ENCODE measurements at regions not wholly inside any gene's neighbourhood (a gene's known extent, or its start where the extent isn't known, plus 50 kb on each side); places are given as distances from the start of the nearest gene placed in this dataset.

DNA sequence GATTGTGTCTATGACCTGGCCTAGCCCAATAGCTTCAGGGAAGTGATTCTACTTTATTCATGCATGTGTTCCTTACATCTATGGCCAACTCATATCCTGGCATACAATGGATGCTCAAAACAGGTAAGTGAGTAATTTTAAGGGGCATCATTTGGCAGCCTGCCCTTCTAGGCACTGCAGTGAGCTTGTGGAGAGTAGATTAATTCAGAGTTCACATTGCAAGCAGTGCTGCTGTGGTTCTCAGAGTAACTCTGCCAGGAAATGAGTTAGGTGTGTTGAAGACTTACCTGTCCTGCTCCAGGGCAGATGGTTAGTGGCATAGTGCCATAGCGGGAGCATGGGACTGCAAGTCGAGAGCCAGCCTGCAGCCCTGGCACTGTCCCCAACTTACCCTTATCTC, 158.0 kb downstream of the SCP2D1 start:
- ChIA-PET RAD21 (ENCODE audit: low non-redundant PET in 1 of 2, low total read pairs in 2 of 2, uncharacterized antibody in 2 of 2, unreplicated experiment in 2 of 2) (no interaction called here), POLR2A (no interaction called here), CTCF (no interaction called here)
- Histone ChIP-seq H3K36me3 (ENCODE audit: control insufficient read depth in 1 of 2, insufficient read depth in 2 of 2, low read length in 2 of 2) (no peaks in the 10 kb centered on the region), H3K4me3 (replicated peaks in 1 of 2; ENCODE audit: low read depth in 1 of 2, low read length in 2 of 2) (no peak overlapping the region), H3K4me1 (ENCODE audit: control insufficient read depth in 1 of 2, insufficient read depth in 2 of 2, low read length in 2 of 2) (no peaks in the 10 kb centered on the region), H3K9me3 (ENCODE audit: control insufficient read depth in 1 of 2, insufficient read depth in 1 of 2, low read depth in 1 of 2, low read length in 2 of 2) (no peaks in the 10 kb centered on the region), H3K27ac (ENCODE audit: low read depth, low read length) (no peak overlapping the region), H4K20me1 (ENCODE audit: insufficient read depth) (no peaks in the 10 kb centered on the region), H3K27me3 (ENCODE audit: insufficient read depth, low read length) (no peaks in the 10 kb centered on the region), H3K9me2 (ENCODE audit: insufficient read depth) (no peaks in the 10 kb centered on the region), H3K9ac (ENCODE audit: low read length) (no peak overlapping the region), H3K79me2 (ENCODE audit: insufficient read depth, low read length) (no peaks in the 10 kb centered on the region), H2AFZ (ENCODE audit: low read depth, low read length, poor library complexity, severe bottlenecking) (no peak overlapping the region), H3K4me2 (ENCODE audit: low read length) (no peak overlapping the region)
- TF ChIP-seq, protein P1, sequence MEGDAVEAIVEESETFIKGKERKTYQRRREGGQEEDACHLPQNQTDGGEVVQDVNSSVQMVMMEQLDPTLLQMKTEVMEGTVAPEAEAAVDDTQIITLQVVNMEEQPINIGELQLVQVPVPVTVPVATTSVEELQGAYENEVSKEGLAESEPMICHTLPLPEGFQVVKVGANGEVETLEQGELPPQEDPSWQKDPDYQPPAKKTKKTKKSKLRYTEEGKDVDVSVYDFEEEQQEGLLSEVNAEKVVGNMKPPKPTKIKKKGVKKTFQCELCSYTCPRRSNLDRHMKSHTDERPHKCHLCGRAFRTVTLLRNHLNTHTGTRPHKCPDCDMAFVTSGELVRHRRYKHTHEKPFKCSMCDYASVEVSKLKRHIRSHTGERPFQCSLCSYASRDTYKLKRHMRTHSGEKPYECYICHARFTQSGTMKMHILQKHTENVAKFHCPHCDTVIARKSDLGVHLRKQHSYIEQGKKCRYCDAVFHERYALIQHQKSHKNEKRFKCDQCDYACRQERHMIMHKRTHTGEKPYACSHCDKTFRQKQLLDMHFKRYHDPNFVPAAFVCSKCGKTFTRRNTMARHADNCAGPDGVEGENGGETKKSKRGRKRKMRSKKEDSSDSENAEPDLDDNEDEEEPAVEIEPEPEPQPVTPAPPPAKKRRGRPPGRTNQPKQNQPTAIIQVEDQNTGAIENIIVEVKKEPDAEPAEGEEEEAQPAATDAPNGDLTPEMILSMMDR (IDR thresholded peaks at IDR 0.05 in 2 of 3, conservative IDR thresholded peaks at IDR 0.05 in 1 of 3; ENCODE audit: borderline replicate concordance in 1 of 3, insufficient read depth in 1 of 3, low read depth in 2 of 3, low read length in 2 of 3), result no peak
- DNase-seq (ENCODE audit: low read depth, low spot score) (no peak), ATAC-seq (no peak)
- intact Hi-C loops (cut with micrococcal nuclease), result no loop called here
- BruUV-seq (replicated peaks), result no TSS peak

DNA sequence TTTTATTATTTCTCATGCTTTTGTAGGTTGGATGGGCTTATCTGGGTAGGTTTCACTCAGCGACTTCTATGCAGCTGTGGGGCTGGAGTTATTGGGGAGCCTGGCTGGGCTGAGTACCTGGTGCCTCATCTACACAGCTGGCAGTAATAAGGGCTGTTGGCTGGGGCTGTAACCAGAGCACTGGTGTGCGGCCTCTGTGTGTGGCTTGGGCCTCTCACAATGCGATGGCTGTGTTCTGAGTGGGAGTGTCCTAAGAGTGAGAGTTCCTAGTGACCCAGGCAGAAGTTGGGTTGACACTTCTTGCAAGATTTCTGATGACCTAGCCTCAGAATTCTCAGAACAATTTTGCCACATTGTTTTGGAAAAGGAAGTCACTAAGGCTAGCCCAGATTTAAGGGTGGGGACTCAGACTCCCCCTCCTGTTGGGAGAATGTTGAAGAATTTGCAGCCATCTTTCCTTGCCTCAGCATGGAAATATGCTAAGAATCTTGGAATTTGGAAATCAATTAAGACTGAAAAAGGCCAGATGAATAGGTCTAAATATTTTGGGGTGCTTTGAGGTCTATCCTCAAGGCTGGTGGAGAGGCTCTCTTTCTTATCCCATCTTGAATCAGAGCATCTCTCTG, 158.8 kb downstream of the SCP2D1 start:
- H3K4me2 ChIP-seq (ENCODE audit: low read length), result no peak overlapping the region
- TF ChIP-seq, protein P1 (IDR thresholded peaks at IDR 0.05 in 2 of 3, conservative IDR thresholded peaks at IDR 0.05 in 1 of 3; ENCODE audit: borderline replicate concordance in 1 of 3, insufficient read depth in 1 of 3, low read depth in 2 of 3, low read length in 2 of 3), result no peak
- TF ChIP-seq ELF1 (IDR thresholded peaks at IDR 0.05; ENCODE audit: borderline replicate concordance, low read depth) (no peak), POLR2AphosphoS5 (IDR thresholded peaks at IDR 0.05; ENCODE audit: low read depth, low read length) (no peak), POLR2A (IDR thresholded peaks at IDR 0.05; ENCODE audit: borderline replicate concordance, extremely low read depth, insufficient read depth, insufficient read length) (no peak), CBX3 (IDR thresholded peaks at IDR 0.05; ENCODE audit: low read depth) (no peak), EZH2 (IDR thresholded peaks at IDR 0.05) (no peak), SP1 (IDR thresholded peaks at IDR 0.05; ENCODE audit: low read depth) (no peak), JUND (IDR thresholded peaks at IDR 0.05) (no peak), SRF (IDR thresholded peaks at IDR 0.05; ENCODE audit: low read depth) (no peak), ZNF274 (IDR thresholded peaks at IDR 0.05; ENCODE audit: low read depth, low read length) (no peak), TCF7L2 (IDR thresholded peaks at IDR 0.05; ENCODE audit: borderline replicate concordance, extremely low read depth, insufficient read depth, insufficient read length) (no peak)
- TF ChIP-seq, protein P2, sequence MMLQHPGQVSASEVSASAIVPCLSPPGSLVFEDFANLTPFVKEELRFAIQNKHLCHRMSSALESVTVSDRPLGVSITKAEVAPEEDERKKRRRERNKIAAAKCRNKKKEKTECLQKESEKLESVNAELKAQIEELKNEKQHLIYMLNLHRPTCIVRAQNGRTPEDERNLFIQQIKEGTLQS (IDR thresholded peaks at IDR 0.05), result no peak

More for the DNA sequence above, 158.8 kb downstream of the SCP2D1 start:
- Histone ChIP-seq H3K9me3 (ENCODE audit: control insufficient read depth in 1 of 2, insufficient read depth in 1 of 2, low read depth in 1 of 2, low read length in 2 of 2) (no peaks in the 10 kb centered on the region), H3K79me2 (ENCODE audit: insufficient read depth, low read length) (no peaks in the 10 kb centered on the region), H3K4me3 (replicated peaks in 1 of 2; ENCODE audit: low read depth in 1 of 2, low read length in 2 of 2) (no peak overlapping the region), H3K27ac (ENCODE audit: low read depth, low read length) (no peak overlapping the region), H2AFZ (ENCODE audit: low read depth, low read length, poor library complexity, severe bottlenecking) (no peak overlapping the region), H3K4me1 (ENCODE audit: control insufficient read depth in 1 of 2, insufficient read depth in 2 of 2, low read length in 2 of 2) (no peaks in the 10 kb centered on the region), H3K9ac (ENCODE audit: low read length) (no peak overlapping the region), H3K36me3 (ENCODE audit: control insufficient read depth in 1 of 2, insufficient read depth in 2 of 2, low read length in 2 of 2) (no peaks in the 10 kb centered on the region), H3K27me3 (ENCODE audit: insufficient read depth, low read length) (no peaks in the 10 kb centered on the region), H3K9me2 (ENCODE audit: insufficient read depth) (no peaks in the 10 kb centered on the region), H4K20me1 (ENCODE audit: insufficient read depth) (no peaks in the 10 kb centered on the region)
- BruUV-seq (replicated peaks), result no TSS peak
- intact Hi-C loops (cut with micrococcal nuclease), result no loop called here
- ChIA-PET POLR2A (no interaction called here), RAD21 (ENCODE audit: low non-redundant PET in 1 of 2, low total read pairs in 2 of 2, uncharacterized antibody in 2 of 2, unreplicated experiment in 2 of 2) (no interaction called here), CTCF (no interaction called here)
- ATAC-seq (no peak), DNase-seq (ENCODE audit: low read depth, low spot score) (no peak)
